MG63 (cell line): ENCODE measurements at regions not wholly inside any gene's neighbourhood (a gene's known extent, or its start where the extent isn't known, plus 50 kb on each side); places are given as distances from the start of the nearest gene placed in this dataset.

Experiments used
- DNase-seq: peaks from one replicate; pipeline ENCODE4 v3.0.0-alpha.2; 2020
- H3K27me3 ChIP-seq: fragments of 250-450 bp; sonication (Bioruptor Pico); 2 replicates; pipeline ENCODE4 v1.5.1; 2020; ENCODE audit warnings: mild to moderate bottlenecking, moderate library complexity
- H3K36me3 ChIP-seq: fragments of 250-450 bp; sonication (Bioruptor Pico); 2 replicates; pipeline ENCODE4 v1.5.1; 2020; ENCODE audit warnings: mild to moderate bottlenecking, moderate library complexity
- H3K4me3 ChIP-seq: fragments of 250-450 bp; sonication (Bioruptor Pico); 2 replicates; pipeline ENCODE4 v1.5.1; 2020; ENCODE audit warnings: mild to moderate bottlenecking, moderate library complexity
- H3K9me3 ChIP-seq: fragments of 250-450 bp; sonication (Bioruptor Pico); 2 replicates; pipeline ENCODE4 v1.5.1; 2020; ENCODE audit warnings: mild to moderate bottlenecking, moderate library complexity

GRCh38 chr7:136167991-136168390 lies 190.8 kb upstream of the MTPN start:
- DNase-seq: no peak
- H3K36me3 ChIP-seq: no peaks in the 10 kb centered on the region
- no peaks in the 10 kb centered on the region for H3K9me3 ChIP-seq
- no peak overlapping the region for H3K4me3 ChIP-seq
- no peaks in the 10 kb centered on the region for H3K27me3 ChIP-seq

- DNase-seq: peak; percentile 9
- H3K36me3 ChIP-seq: no peaks in the 10 kb centered on the region
These were observed 189.4 kb upstream of the MTPN start for GRCh38 chr7:136166521-136166920.

GRCh38 chr7:136163340-136163801 lies 186.2 kb upstream of the MTPN start:
- H3K4me3 ChIP-seq: no peak overlapping the region
- DNase-seq: no peak
- H3K36me3 ChIP-seq: no peaks in the 10 kb centered on the region
- H3K9me3 ChIP-seq: no peaks in the 10 kb centered on the region
- H3K27me3 ChIP-seq: no peaks in the 10 kb centered on the region

More at GRCh38 chr7:136166521-136166920, 189.4 kb upstream of the MTPN start:
- no peaks in the 10 kb centered on the region for H3K27me3 ChIP-seq
- H3K9me3 ChIP-seq: no peaks in the 10 kb centered on the region
- H3K4me3 ChIP-seq: no peak overlapping the region

DNA sequence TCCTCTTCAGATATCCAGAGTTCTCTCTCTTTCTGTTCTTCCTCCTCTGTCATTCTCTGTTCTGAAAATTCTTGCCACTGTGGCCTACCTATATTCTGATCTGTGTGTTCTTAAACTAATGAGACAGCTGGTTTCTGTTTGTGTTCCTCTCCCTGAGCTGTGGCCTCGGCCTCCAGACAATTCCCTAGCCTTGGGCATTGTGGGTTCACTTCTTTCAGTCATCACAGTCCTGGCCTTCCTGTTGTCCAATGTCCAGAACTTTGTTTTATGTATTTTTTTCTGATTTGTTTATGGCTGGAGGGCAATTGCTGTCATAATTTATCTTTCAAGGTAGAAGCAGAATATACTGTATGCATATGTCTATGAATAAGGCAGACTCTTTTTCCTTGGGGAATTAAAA lies 173.2 kb upstream of the MTPN start:
- Histone ChIP-seq H3K4me3 (no peak overlapping the region), H3K27me3 (no peaks in the 10 kb centered on the region), H3K36me3 (no peaks in the 10 kb centered on the region), H3K9me3 (no peaks in the 10 kb centered on the region)
- DNase-seq: no peak

DNA sequence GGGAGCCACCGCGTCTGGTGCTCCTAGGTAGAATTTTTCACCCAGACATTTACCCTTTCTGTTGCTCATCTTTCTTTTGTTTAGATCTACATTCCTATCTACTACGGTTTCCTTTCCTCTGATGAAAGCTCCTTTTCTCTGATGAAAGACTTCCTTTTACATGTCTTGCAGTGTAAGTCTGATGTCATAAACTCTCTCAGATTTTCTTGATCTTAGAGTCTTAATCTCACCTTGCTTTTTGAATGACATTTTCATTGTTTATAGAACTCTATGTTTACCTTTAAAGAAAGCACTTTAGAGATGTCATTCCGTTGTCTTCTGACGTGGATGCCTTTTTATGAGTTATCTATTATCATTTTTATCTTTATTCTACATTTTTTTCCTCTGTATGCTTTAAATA lies 171.8 kb upstream of the MTPN start:
- no peak overlapping the region for H3K4me3 ChIP-seq
- H3K27me3 ChIP-seq: no peaks in the 10 kb centered on the region
- H3K36me3 ChIP-seq: no peaks in the 10 kb centered on the region
- H3K9me3 ChIP-seq: no peaks in the 10 kb centered on the region
- DNase-seq: no peak

DNA sequence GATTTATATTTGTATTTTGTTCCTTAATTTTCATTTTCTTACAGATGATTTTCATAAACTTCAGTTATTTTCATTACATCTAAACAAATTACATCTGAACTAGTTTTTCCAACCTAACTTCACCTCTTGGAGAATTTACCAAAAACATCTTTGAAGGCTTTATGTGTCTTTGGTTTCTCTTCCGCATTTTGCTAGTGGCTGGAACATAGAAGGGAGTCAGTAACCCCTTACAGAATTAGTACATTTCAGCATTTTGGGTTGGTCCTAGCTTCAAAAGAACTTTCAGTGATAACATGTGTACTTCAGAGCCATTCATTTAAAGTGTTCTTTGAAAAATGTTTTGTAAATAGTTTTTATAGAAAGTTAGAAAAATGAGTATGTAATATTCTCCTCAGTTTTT lies 169.8 kb upstream of the MTPN start:
- Histone ChIP-seq H3K9me3 (no peaks in the 10 kb centered on the region), H3K4me3 (no peak overlapping the region), H3K27me3 (no peaks in the 10 kb centered on the region), H3K36me3 (no peaks in the 10 kb centered on the region)
- DNase-seq: no peak

DNA sequence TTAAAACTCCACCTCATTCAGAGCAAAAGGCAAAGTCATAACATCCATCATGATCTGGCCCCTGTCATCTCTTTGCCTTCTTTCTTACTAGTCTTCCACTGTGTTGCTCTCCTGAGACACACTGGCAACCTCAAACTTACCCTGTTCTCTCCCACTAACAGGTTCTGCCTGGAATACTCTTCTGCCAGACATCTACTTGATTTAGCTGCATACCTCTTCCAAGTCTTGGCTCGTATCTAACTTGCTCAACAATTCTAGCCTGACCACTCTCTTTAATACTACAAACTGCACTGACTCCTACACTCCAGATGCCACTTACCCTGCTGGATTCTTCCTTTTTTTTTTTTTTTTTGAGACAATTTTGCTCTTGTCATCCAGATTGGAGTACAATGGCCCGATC lies 167.0 kb upstream of the MTPN start:
- no peaks in the 10 kb centered on the region for H3K9me3 ChIP-seq
- no peaks in the 10 kb centered on the region for H3K27me3 ChIP-seq
- H3K4me3 ChIP-seq: no peak overlapping the region
- no peaks in the 10 kb centered on the region for H3K36me3 ChIP-seq
- DNase-seq: no peak

DNA sequence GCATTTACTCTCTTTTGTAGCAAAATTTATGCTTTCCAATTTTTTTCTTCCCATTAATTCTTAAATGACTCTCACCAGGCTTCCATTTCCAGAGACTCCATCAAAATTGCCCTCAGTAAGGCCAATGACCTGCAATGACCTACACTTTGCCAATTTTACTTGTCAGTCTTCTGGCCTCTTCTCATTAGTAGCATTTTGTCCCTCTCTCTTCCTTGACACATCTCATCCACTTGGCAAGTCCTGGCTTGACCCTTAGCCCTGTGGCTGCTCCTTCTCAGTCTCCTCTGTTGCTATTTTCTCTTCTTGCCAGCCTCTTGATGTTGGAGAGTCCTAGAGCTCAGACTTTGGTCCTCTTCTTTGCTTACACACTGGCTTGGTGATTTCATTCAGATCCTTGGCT lies 166.1 kb upstream of the MTPN start:
- H3K36me3 ChIP-seq: no peaks in the 10 kb centered on the region
- DNase-seq: no peak
- no peaks in the 10 kb centered on the region for H3K9me3 ChIP-seq
- H3K27me3 ChIP-seq: no peaks in the 10 kb centered on the region
- no peak overlapping the region for H3K4me3 ChIP-seq

DNA sequence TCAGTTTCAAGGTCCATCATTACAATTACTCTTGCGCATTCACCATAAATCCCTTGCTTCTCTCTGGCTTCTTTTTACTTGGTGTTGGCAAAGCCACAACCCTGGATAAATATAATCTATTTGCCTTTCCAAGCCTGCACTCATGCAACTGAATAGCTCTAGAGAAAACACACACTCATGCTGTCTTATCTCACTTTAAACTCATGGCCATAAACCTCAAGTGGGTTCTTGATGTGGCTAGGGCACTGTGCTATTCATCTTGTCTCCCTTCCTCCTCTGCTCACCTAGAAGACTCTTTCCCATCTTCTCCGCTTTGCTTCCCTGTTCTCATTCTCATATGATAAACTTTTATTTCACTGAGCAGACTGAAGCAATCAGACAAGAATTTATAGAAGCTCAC lies 165.4 kb upstream of the MTPN start:
- no peak overlapping the region for H3K4me3 ChIP-seq
- no peaks in the 10 kb centered on the region for H3K9me3 ChIP-seq
- H3K36me3 ChIP-seq: no peaks in the 10 kb centered on the region
- no peak for DNase-seq
- no peaks in the 10 kb centered on the region for H3K27me3 ChIP-seq

DNA sequence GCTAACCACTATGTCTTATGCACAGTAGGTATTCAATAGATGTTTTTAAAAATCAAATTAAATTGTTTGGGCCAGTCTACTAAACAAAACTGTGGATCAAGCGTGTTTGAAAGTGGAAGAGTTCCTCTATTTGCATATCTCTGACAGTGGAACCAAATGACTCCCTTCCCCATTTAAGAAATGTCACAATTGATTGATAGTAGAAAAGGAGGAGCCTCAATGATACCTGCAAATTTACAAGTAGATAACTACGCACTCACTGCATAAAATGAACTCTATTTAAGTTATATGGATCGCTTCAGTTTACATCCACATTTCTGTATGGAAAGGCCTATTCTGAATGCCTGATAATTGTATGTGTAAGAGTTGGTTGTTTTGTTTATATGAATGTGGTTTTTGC lies 163.3 kb upstream of the MTPN start:
- no peak for DNase-seq
- Histone ChIP-seq H3K36me3 (no peaks in the 10 kb centered on the region), H3K4me3 (no peak overlapping the region), H3K9me3 (no peaks in the 10 kb centered on the region), H3K27me3 (no peaks in the 10 kb centered on the region)

- no peaks in the 10 kb centered on the region for H3K9me3 ChIP-seq
- no peaks in the 10 kb centered on the region for H3K36me3 ChIP-seq
- DNase-seq: no peak
- H3K27me3 ChIP-seq: no peaks in the 10 kb centered on the region
- no peak overlapping the region for H3K4me3 ChIP-seq
These were observed 162.3 kb upstream of the MTPN start for GRCh38 chr7:136139417-136139816.

- H3K9me3 ChIP-seq: no peaks in the 10 kb centered on the region
- no peaks in the 10 kb centered on the region for H3K36me3 ChIP-seq
These were observed 161.8 kb upstream of the MTPN start for GRCh38 chr7:136138991-136139390.

DNA sequence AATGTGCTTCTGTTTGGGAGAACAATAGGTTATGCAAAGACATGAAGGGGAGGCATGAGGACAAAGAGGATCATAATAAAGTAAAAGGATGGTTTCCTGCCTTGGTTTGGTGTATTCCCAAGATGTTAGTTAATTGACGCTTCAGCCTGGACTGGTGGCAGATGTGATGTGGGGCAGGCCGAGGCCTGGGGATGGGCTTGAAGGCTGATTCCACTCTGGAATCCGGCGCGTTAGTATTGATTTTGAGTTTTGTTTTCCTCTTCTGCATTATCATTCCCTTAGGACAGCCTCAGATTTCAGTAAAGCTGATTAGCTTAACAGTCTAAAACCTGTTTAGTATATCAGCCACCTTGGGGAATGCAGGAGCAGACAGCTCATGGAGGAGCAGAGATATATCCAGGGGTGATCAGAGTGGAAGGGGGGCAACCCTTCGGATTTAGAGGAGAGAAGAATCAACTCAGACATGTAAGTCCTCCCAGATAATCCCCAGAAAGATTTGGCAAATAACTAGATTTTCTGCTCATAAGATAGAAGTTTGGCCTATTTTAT lies 159.8 kb upstream of the MTPN start:
- DNase-seq: no peak
- Histone ChIP-seq H3K27me3 (no peaks in the 10 kb centered on the region), H3K4me3 (no peak overlapping the region), H3K9me3 (no peaks in the 10 kb centered on the region), H3K36me3 (no peaks in the 10 kb centered on the region)

More at GRCh38 chr7:136138991-136139390, 161.8 kb upstream of the MTPN start:
- H3K4me3 ChIP-seq: no peak overlapping the region
- no peaks in the 10 kb centered on the region for H3K27me3 ChIP-seq
- DNase-seq: no peak

- H3K9me3 ChIP-seq: no peaks in the 10 kb centered on the region
- no peaks in the 10 kb centered on the region for H3K27me3 ChIP-seq
- DNase-seq: peak; percentile 15
- no peak overlapping the region for H3K4me3 ChIP-seq
- no peaks in the 10 kb centered on the region for H3K36me3 ChIP-seq
These were observed 157.3 kb upstream of the MTPN start for GRCh38 chr7:136134503-136134902.

- Histone ChIP-seq H3K9me3 (no peaks in the 10 kb centered on the region), H3K4me3 (no peak overlapping the region), H3K27me3 (no peaks in the 10 kb centered on the region), H3K36me3 (no peaks in the 10 kb centered on the region)
- DNase-seq: peak; percentile 4
These were observed 156.4 kb upstream of the MTPN start for GRCh38 chr7:136133551-136133950.

GRCh38 chr7:136131304-136131630 lies 154.1 kb upstream of the MTPN start:
- no peaks in the 10 kb centered on the region for H3K36me3 ChIP-seq
- H3K27me3 ChIP-seq: no peaks in the 10 kb centered on the region
- no peak overlapping the region for H3K4me3 ChIP-seq
- DNase-seq: no peak
- H3K9me3 ChIP-seq: no peaks in the 10 kb centered on the region

DNA sequence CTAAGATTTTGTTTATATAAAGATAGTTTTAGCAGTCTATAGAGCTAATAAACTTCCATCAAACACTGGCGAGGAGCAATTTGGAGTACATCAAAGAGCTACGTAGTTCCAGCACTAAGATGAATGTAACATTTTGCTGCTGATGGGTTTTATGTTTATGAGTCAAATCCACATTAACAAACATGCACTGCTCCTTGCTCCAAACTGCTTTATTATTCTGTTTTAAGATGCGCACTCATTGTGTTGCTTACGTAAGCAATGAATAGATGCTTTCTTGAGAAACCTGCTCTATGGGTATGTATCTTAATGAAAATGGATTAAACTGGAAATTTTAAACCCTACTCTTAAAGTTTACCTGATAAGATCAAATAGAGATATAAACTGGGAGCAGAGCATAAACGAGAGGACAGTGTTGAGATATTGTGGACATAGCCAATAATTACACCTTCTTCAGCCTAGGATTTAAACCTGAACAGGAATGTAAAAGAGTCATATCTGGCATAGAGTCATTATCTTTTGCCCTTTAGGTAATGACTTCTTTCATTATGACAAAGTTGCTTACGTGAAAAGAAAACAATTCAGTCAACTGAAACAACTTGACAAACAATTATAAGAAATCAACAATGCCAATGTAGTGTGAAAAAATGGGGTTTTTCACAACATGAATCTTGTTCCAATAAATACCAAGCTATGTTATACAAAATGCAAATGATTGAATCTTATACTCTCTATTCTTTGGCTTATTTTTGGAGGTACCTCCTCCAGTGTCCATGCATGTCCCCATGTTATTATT lies 153.5 kb upstream of the MTPN start:
- Histone ChIP-seq H3K27me3 (no peaks in the 10 kb centered on the region), H3K9me3 (no peaks in the 10 kb centered on the region), H3K4me3 (no peak overlapping the region), H3K36me3 (no peaks in the 10 kb centered on the region)
- no peak for DNase-seq

DNA sequence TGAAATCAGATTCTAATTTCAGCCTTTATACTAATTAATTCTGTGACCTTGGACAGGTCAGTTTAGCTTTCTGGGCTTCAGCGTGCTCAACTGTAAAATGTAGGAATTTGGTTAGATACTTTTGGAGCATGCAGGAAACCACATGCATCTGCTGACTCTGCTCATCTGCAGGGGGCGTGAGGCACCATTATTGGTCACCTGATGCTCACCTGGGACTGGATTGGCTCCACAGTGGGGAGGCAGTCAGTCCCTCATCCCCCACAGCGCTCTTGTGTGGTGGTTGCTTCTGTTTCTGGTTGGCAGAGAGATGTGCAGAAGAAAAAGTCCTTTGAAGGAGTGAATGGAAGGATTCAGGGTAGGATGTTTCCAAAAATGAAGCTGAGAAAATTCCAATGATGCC lies 150.9 kb upstream of the MTPN start:
- no peak overlapping the region for H3K4me3 ChIP-seq
- H3K36me3 ChIP-seq: no peaks in the 10 kb centered on the region
- no peak for DNase-seq
- H3K27me3 ChIP-seq: no peaks in the 10 kb centered on the region
- H3K9me3 ChIP-seq: no peaks in the 10 kb centered on the region
